ENCODE measurements at regions not wholly inside any gene's neighbourhood (a gene's known extent, or its start where the extent isn't known, plus 50 kb on each side); places are given as distances from the start of the nearest gene placed in this dataset.
"Not testable (repeated sequence)": the region's sequence is repeated elsewhere in the genome, so short reads cannot be mapped to it uniquely, and the experiment has no call there.

DNA sequence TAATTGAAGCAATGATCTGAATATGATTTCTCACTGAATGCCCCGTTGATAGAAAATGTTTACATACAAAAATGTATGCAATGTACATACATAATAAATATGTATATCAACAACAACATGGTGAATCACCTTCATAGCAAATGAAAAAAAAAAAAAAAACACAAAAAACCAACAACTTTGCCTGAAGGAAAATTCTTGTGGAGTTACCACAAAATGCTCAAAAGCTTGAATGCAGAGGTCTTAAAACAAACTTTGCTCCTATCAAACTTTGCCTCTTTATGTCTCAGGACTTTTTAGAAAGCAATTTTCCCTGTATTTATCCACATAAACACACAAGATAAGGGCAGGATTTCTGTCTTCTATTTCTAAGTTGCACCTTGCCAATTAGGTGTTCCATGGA, 92.9 kb upstream of the SIX2 start:
- no peak for DNase-seq

- no peak for DNase-seq
These were observed 87.7 kb upstream of the SIX2 start for GRCh38 chr2:45096996-45097395.

DNA sequence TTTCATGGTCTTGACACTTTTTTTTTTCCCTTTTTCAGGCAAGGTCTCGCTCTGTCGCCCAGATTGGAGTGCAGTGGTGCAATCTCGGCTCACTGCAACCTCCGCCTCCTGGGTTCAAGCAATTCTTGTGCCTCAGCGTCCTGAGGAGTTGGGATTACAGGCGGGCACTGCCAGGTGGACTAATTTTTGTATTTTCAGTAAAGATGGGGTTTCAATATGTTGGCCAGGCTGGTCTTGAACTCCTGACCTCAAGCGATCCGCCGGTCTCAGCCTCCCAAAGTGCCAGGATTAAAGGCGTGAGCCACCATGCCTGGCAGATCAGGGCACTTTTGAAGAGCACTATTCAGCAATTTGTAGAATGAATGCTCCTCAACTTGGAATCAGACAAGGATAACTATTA, 86.8 kb upstream of the SIX2 start:
- not testable (repeated sequence) for DNase-seq

DNA sequence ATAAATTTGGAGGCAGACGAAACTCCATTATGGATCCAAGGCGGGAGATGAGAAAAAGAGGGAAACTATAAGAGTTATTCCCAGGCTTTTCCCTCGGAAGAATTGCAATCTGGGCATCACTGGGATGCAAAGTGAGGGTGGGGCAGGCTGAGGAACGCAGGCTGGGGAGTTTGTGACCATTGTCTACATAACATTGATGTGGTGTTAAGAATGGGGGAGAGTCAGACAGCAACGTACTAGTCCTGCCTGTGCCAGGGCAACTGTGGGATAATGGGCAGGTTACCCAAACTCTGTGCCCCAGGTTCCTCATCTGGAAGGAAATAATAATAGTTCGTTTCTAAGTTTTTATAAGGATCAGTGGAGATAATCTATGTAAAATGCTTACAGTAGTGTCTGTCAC, 84.4 kb upstream of the SIX2 start:
- DNase-seq = no peak

DNA sequence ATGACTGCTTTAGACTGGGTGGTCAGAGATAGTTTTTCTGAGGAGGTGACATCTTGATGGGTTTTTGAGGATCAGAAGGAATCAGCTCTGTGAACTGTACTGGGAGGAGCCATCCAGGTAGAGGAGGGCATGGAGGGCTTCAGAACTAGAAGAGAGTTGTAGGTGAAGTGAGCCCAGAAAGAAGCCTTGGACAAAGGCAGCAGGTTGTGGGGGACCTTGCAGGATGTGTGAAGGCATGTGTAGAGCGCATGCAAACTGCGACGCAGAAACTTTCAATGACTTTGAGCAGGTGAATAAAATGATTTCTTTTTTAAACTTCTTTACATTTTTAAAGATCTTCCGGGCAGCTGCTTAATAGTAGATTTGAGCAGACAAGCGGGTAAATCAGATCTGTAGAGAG, 83.9 kb upstream of the SIX2 start:
- no peak for DNase-seq

GRCh38 chr2:45089554-45090261, 80.5 kb upstream of the SIX2 start:
- no peak for DNase-seq

DNA sequence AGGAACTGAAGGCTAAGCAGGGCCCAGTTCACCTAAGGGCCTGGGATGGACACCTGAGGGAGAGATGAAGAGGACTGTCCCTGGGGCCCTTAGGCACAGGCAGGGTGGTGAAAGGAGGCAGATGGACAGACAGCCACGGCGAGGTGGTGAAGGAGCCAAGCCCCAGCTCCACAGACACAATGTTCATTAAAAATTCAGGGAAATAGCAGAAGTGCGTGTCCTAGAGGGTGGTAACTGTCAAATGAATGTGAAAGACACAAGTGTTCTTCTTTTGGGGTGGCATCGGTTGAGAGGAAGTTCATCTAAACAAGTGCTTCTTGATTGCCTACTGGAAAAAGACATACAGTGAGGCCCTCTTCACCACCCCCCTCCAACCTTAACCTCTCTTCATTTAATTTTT, 76.2 kb upstream of the SIX2 start:
- no peak for DNase-seq

GRCh38 chr2:45084361-45085020, 75.2 kb upstream of the SIX2 start:
- DNase-seq = no peak

DNA sequence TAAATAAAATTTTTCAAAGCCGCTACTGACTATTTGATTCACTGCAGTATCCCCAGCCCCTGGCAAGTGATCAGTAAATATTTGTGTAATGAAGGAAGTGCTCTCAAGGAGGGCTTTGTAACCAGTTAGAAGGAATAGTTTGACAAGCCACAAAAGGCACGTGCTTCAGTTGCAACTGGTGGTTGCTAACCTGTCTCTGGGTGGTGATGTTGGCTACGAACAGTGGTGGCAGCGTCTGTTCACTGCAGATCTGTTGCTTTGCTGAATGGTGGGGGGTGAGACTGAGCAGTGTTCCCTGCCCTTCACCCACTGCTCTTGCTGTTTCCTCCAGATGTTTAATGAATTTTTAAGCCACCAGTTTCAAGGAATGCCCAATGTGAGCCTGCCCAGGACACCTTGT, 73.9 kb upstream of the SIX2 start:
- no peak for DNase-seq

DNA sequence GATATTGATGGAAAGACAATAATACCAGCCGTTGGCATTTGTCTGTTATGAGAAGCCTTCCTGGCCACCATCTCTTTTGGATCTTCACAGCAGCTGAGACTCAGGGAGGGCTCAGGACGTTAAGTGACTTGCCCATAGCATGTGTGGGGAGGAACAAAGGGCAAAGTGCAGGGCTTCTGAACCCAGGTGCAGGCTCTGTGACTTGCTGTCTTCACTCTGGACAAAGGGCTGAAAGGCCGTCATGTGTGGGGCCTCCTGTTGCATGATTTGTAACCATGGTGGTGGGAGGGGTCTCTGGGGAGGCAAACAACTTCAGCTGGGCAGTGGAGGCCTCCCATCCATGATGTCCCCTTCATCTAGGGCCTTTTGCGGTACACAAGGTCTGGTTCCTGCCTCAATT, 65.5 kb upstream of the SIX2 start:
- no peak for DNase-seq

GRCh38 chr2:45072862-45073237, 63.6 kb upstream of the SIX2 start:
- DNase-seq = no peak

DNA sequence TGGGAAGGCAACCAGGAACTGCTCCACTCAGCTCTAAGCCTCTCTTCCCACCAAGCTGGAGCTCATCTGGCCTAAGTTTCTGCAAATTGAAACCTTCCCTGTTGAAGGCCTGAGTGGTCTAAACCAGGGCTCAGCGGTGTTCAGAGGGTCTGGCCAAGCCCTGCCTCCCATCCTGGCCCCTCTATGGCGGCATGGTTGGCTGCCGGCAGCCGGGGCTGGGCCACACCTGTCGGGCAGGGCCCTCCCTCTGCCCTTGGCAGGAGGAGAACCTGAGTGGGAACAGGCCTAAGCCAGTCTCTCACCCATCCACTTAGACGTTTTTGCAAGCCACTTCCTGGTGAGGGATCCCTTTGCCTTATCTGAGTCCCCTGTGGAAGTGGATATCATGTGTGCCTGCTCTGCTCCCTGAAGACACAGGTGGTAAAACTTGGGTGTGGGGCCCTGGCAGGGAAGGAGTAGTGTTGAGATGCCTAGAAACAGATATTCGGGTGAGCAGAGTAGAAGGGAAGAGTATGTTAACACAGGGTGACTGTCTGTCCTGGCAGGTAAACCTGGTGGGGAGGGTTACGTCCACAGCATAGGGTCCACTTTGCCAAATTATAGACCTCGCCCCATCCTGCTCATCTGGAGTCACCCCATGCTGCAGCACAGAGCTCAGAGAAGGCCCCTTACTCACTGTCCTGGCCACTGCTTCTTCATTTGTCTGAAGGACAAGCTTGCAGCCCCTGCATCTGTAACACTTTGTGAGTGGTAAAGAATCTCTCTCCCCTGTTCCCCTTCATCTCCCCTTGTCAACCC, 63.0 kb upstream of the SIX2 start:
- no peak for DNase-seq

GRCh38 chr2:45070113-45070652, 60.9 kb upstream of the SIX2 start:
- DNase-seq = no peak

DNA sequence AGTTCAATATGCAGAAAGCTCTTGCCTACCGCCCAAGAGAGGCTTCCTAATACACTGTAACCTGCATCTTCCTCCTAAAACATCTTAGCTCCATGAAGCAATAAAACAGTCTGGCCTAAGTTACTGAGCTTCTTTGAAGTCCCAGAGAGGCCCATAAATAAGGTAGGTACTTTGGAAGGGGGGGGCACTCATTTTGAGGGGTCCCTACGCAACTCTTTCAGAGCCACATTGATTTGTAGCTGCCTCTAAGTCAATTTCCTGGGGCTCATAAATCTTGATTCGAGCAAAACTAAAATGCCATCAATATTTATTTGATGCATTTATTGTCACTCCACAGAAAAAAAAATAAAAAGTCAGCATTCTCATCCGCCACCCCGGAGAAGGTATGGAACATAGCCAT, 60.4 kb upstream of the SIX2 start:
- DNase-seq = no peak

- no peak for DNase-seq
These were observed 59.4 kb upstream of the SIX2 start for GRCh38 chr2:45068571-45069140.

DNA sequence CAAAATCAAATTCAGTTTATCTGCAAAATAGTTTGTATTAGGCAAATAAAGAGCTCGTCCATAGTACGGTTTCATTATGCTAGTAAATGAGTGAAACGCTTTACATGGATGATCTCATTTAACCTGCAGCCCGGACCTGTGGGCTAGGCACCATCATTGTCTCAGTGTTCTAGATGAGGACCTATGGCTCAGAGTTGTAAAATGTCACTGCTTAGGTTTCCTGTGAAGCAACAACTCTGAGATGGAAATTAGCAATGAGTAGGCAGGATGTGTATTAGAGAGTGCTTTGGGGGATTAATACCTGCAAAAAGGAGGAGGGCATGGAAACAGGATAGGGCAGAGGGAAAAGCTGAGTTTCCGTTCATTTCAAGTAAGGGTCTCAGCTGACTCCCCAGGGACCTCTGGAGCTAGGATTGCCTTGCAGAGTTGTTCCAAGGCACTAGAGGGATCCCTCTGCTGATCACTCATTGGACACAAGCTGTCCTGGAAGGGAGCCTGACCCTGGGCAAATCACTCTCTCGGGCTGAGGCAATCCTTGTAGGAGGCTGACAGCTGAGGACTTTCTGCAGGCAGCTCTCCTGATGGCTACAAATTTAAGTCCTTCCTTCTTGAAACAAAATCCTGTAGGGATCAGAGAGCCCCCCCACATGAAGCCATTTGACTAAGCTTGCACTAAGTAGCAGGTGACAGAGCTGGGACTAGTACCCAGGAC, 58.8 kb upstream of the SIX2 start:
- no peak for DNase-seq
